ENCODE measurements at regions not wholly inside any gene's neighbourhood (a gene's known extent, or its start where the extent isn't known, plus 50 kb on each side); places are given as distances from the start of the nearest gene placed in this dataset.

GRCh38 chr1:201772178-201772577 lies 56.8 kb upstream of the IPO9 start:
- DNase-seq (ENCODE audit: low read depth), result no peak

DNA sequence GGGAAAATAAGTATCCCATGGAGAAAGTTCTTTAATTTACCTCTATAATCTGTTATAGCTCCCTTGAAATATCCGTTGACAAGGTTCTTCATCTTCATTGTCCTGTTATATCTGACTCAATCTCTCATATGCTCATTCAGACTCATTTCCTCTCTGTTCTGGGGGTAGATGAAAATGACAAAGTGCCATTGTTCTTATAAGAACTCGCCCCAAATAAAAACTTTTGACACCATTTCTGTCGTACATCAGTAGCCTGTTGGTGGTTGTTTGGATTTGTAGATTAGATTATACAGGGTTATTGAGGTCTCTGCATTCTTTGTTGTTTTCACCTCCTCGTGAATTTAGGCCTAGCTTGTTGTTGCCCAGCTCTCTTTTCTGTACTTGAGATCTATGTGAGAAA lies 55.2 kb upstream of the IPO9 start:
- DNase-seq (ENCODE audit: low read depth), result no peak

GRCh38 chr1:201774224-201774982 lies 54.6 kb upstream of the IPO9 start:
- no peak for DNase-seq (ENCODE audit: low read depth)

DNA sequence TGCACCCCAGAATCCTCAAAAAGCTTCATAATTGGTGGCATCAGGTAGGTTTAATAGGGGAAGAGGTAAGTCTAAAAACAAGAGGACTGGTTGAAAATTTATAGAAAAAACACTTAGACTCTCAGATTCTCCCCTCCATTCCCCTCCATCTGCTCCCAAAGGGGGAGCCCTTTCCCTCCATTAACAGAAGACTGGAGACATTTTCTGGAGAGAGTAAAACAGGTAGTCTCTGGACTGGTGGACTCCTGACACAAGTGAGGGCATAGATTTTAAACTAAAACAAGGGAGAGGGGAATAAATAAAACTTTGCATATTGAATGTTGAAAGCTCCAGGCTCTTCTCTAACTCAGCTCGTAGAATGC lies 54.0 kb upstream of the IPO9 start:
- no peak for DNase-seq (ENCODE audit: low read depth)

- DNase-seq (ENCODE audit: low read depth), result no peak
Observed at GRCh38 chr1:201775380-201775779, 53.6 kb upstream of the IPO9 start.

DNA sequence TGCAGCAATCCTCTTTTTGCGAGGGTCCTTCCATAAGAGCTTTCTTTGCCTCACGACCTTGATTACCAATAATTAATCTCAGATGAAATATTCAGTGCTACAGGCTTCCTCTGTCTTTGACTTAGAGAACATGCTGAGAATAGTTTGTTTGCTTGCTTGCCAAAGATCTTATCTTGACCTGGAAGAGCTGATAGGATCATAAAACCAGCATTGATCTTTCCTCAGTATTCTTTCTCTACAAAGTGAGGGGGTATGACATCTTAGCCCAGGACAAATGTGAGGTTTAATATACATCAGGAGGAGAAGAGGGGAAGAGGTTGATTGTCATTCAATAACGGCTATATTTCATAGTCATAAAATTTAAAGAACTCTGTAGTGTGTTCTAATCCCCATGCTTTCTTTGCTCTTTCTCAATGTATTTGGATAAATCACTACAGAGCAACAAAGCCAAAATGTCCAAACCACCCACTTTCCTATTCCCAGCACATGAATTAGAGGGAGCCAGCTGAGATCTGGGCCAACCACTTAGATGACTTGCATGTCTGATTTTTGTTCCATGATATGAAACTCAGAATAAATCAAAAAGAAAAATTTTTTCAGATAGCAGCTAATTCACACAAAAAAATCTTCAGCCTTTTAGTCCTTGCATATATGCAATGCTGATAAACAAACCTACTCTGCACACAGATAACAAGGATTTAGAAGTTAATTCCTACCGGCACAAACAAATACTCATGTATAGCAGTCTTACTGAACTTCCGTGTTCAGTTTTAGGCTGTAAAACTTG lies 50.5 kb upstream of the IPO9 start:
- no peak for DNase-seq (ENCODE audit: low read depth)
